ENCODE measurements at regions not wholly inside any gene's neighbourhood (a gene's known extent, or its start where the extent isn't known, plus 50 kb on each side); places are given as distances from the start of the nearest gene placed in this dataset.

- Histone ChIP-seq H3K4me3 (ENCODE audit: low read length, poor library complexity, severe bottlenecking) (no peak overlapping the region), H3K9me3 (ENCODE audit: insufficient read depth, low read depth, low read length) (no peaks in the 10 kb centered on the region), H3K27me3 (ENCODE audit: insufficient read depth, low read length, poor library complexity, severe bottlenecking) (no peaks in the 10 kb centered on the region), H4K20me1 (ENCODE audit: insufficient read depth, low read length, poor library complexity, severe bottlenecking) (no peaks in the 10 kb centered on the region), H3K79me2 (ENCODE audit: insufficient read depth, low read length) (no peaks in the 10 kb centered on the region), H3K36me3 (ENCODE audit: insufficient read depth, low read length) (no peaks in the 10 kb centered on the region), H3K4me1 (ENCODE audit: insufficient read depth, low read length, poor library complexity, severe bottlenecking) (no peaks in the 10 kb centered on the region), H3K4me2 (ENCODE audit: low read depth, low read length, poor library complexity, severe bottlenecking) (no peak overlapping the region), H3K9ac (ENCODE audit: low read depth, low read length, poor library complexity, severe bottlenecking) (no peak overlapping the region), H2AFZ (ENCODE audit: low read length) (no peak overlapping the region), H3K9me2 (replicated peaks; ENCODE audit: low read depth, low read length) (no peaks in the 10 kb centered on the region), H3F3A (ENCODE audit: low read depth) (no peaks in the 10 kb centered on the region)
- TF ChIP-seq CTCF (conservative IDR thresholded peaks at IDR 0.05; ENCODE audit: low read length) (no peak), EZH2phosphoT487 (IDR thresholded peaks at IDR 0.05; ENCODE audit: borderline replicate concordance) (no peak)
Measured at GRCh38 chrX:124502166-124502565, 155.8 kb downstream of the SH2D1A start.

- Histone ChIP-seq H2AFZ (ENCODE audit: low read length) (no peak overlapping the region), H3K9me3 (ENCODE audit: insufficient read depth, low read depth, low read length) (no peaks in the 10 kb centered on the region), H3F3A (ENCODE audit: low read depth) (no peaks in the 10 kb centered on the region), H3K79me2 (ENCODE audit: insufficient read depth, low read length) (no peaks in the 10 kb centered on the region), H3K4me2 (ENCODE audit: low read depth, low read length, poor library complexity, severe bottlenecking) (no peak overlapping the region), H4K20me1 (ENCODE audit: insufficient read depth, low read length, poor library complexity, severe bottlenecking) (no peaks in the 10 kb centered on the region), H3K27me3 (ENCODE audit: insufficient read depth, low read length, poor library complexity, severe bottlenecking) (no peaks in the 10 kb centered on the region), H3K36me3 (ENCODE audit: insufficient read depth, low read length) (no peaks in the 10 kb centered on the region), H3K9me2 (replicated peaks; ENCODE audit: low read depth, low read length) (no peaks in the 10 kb centered on the region), H3K4me1 (ENCODE audit: insufficient read depth, low read length, poor library complexity, severe bottlenecking) (no peaks in the 10 kb centered on the region), H3K9ac (ENCODE audit: low read depth, low read length, poor library complexity, severe bottlenecking) (no peak overlapping the region), H3K4me3 (ENCODE audit: low read length, poor library complexity, severe bottlenecking) (no peak overlapping the region)
- TF ChIP-seq CTCF (conservative IDR thresholded peaks at IDR 0.05; ENCODE audit: low read length) = no peak
- TF ChIP-seq EZH2phosphoT487 (IDR thresholded peaks at IDR 0.05; ENCODE audit: borderline replicate concordance) = no peak
Measured at GRCh38 chrX:124502599-124502998, 156.2 kb downstream of the SH2D1A start.

GRCh38 chrX:124504111-124504983 is 158.0 kb downstream of the SH2D1A start:
- Histone ChIP-seq H3K4me3 (ENCODE audit: low read length, poor library complexity, severe bottlenecking) (no peak overlapping the region), H3K79me2 (ENCODE audit: insufficient read depth, low read length) (no peaks in the 10 kb centered on the region), H3F3A (ENCODE audit: low read depth) (no peaks in the 10 kb centered on the region), H3K4me2 (ENCODE audit: low read depth, low read length, poor library complexity, severe bottlenecking) (no peak overlapping the region), H3K27me3 (ENCODE audit: insufficient read depth, low read length, poor library complexity, severe bottlenecking) (no peaks in the 10 kb centered on the region), H3K4me1 (ENCODE audit: insufficient read depth, low read length, poor library complexity, severe bottlenecking) (no peaks in the 10 kb centered on the region), H3K9ac (ENCODE audit: low read depth, low read length, poor library complexity, severe bottlenecking) (no peak overlapping the region), H3K36me3 (ENCODE audit: insufficient read depth, low read length) (no peaks in the 10 kb centered on the region), H4K20me1 (ENCODE audit: insufficient read depth, low read length, poor library complexity, severe bottlenecking) (no peaks in the 10 kb centered on the region), H2AFZ (ENCODE audit: low read length) (no peak overlapping the region), H3K9me2 (replicated peaks; ENCODE audit: low read depth, low read length) (no peaks in the 10 kb centered on the region), H3K9me3 (ENCODE audit: insufficient read depth, low read depth, low read length) (no peaks in the 10 kb centered on the region)
- TF ChIP-seq CTCF (conservative IDR thresholded peaks at IDR 0.05; ENCODE audit: low read length) = no peak
- TF ChIP-seq EZH2phosphoT487 (IDR thresholded peaks at IDR 0.05; ENCODE audit: borderline replicate concordance) = no peak
